ENCODE measurements at regions not wholly inside any gene's neighbourhood (a gene's known extent, or its start where the extent isn't known, plus 50 kb on each side); places are given as distances from the start of the nearest gene placed in this dataset.
"Not testable (repeated sequence)": the region's sequence is repeated elsewhere in the genome, so short reads cannot be mapped to it uniquely, and the experiment has no call there.

DNA sequence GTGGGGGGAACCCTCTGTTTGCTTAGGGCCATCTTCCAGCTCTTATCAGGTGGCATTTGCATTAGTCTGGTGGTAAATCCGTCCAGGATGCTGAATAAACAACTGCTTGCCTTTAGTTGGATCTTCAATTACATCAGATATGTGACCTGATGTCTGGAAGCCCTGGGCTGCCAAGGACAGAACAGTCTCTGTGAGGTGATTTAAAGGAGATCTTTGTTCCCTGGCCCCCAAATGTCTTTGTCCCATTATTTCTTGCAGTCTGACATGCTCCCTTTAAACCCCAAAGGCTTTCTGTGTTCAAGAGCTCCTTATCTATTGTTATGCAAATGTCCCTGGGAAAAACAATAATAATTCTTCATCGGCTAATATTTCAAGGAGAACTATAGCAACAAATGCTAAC is 84.6 kb upstream of the SPTLC3 start:
- Mint-ChIP-seq H3K9me3 (peaks cover 4 to 6% of the 10 kb centered on the region in 2 donors), H3K4me3 (no peak overlapping the region), H3K4me1 (peaks cover 3 to 5% of the 10 kb centered on the region in 2 donors), H3K27me3 (peaks cover 6 to 12% of the 10 kb centered on the region in 2 donors), H3K27ac (no peak overlapping the region), H3K36me3 (no peaks in the 10 kb centered on the region)
- ATAC-seq (replicated peaks) = no peak
- no peak for DNase-seq

DNA sequence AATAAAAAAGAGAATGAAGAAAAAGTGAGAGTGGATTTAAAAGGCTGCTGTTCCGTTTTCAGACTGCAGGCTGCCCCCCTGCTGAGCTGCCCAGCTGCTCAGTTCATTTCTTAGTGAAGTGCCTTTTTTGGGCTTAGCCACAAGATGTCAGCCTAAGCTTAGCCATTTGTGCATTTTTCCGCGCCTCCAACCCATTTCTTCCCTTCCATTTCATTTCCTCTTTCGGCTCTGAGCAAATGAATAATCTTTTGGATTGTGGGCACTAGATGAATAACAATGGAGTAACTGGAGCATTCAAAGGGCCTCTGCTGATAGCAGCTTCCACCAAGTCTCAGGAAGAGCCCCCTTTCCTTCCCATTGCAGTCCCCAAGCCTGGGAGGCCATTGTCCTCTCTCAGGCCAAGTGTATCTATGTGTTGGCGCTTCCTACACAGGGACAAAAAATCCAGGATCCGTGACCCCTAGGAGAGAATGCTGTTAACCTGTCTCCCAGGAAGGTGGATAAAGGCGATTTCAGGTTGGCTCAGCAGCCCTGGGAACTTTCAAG is 83.5 kb upstream of the SPTLC3 start:
- peaks cover 4 to 6% of the 10 kb centered on the region in 2 donors for H3K9me3 Mint-ChIP-seq
- ATAC-seq (replicated peaks) (peak; percentile 87 to 88), DNase-seq (peak; percentile 35)
- H3K4me3 Mint-ChIP-seq = no peak overlapping the region
- H3K27me3 Mint-ChIP-seq = peaks cover 6 to 10% of the 10 kb centered on the region in 2 donors
- peaks cover 3 to 5% of the 10 kb centered on the region in 2 donors for H3K4me1 Mint-ChIP-seq
- H3K27ac Mint-ChIP-seq = peak overlapping the region; percentile 4
- H3K36me3 Mint-ChIP-seq = no peaks in the 10 kb centered on the region

DNA sequence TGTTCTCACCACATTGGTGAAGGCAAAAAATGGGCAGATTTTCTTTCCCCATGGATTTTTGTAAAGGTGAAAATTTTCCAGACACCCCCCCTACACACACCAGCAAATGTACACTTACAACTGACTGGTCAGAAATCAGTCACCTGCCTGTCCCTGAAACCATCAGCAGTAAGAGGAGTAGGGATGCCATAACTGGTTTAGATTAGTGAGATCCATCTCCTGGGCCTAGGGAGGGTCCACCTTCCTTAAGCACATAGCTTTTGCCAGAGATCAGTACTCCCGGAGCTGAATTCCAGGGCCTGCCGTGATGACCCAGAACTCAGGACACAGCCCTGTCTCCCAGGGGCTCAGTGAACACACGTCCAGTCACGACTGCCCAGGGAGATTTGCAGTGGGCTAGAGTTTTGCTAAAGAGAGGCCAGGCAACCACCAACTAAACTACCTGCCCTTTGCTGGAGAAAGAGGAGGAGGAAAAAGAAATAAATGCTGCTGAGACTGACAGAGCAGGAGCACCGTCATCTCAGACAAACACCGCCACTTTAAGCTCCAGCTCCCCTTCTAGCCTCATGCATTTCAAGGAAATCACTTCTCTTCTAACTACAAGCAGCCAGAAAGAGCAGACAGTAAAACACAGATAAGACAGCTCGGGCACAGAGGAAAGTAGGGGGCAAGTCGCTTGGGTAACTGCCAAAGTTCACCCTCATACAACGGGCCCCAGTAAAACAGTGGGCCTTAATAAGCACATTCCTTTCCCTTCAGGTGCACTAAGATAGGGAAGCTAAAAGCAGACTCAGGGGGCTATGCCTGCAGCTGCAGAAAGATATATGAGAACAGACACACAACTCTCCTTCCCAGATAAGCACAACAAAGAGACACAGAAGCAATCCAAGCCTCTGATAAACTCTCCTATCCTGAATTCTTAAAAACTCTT is 82.6 kb upstream of the SPTLC3 start:
- peak overlapping the region; percentile 22 for H3K27ac Mint-ChIP-seq
- no peak overlapping the region for H3K4me3 Mint-ChIP-seq
- H3K9me3 Mint-ChIP-seq = peaks cover 4 to 6% of the 10 kb centered on the region in 2 donors
- ATAC-seq (replicated peaks) (no peak), DNase-seq (no peak)
- no peaks in the 10 kb centered on the region for H3K36me3 Mint-ChIP-seq
- peaks cover 6 to 7% of the 10 kb centered on the region in 2 donors for H3K27me3 Mint-ChIP-seq
- H3K4me1 Mint-ChIP-seq = peaks cover 3 to 5% of the 10 kb centered on the region in 2 donors

DNA sequence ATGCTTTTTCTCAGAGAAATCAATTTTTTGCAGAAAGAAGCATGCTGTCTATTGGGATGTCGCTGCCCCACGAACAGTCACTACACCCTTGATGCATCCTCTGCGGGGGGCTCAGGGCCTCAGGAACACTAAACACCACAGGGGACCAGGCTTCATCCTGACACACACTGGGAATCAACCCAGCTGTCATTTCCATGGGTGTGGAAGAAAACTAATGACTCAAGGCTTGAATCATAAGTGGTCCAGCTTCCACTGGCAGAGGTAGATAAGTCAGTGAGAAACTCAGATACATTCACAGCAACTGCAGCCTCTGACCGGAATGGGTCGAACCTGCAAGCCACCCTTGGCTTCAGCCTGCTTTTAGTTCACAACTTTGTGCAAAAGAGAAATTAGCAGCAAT is 81.3 kb upstream of the SPTLC3 start:
- no peak for DNase-seq
- H3K4me3 Mint-ChIP-seq = no peak overlapping the region
- H3K27me3 Mint-ChIP-seq = peaks cover 6 to 12% of the 10 kb centered on the region in 2 donors

DNA sequence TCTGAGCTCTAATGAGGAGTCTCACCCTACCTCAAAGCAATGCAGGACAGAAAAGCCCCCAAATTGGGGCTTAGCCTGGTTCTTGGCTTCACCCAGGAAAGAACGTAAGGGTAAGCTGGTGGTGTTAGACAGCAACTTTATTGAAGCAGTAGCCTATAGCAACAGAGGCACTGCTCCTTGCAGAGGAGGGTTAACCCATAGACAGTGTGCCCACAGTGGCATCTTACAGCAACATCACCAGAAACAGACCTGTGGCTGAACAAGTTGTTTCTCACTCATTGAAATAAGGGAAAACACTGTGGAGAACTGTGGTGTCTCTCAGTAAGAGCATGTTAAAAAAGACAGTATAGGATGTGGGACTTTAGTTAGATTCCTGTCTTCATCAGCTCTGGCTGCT is 80.4 kb upstream of the SPTLC3 start:
- Mint-ChIP-seq H3K4me1 (peaks cover 3 to 5% of the 10 kb centered on the region in 2 donors), H3K36me3 (no peaks in the 10 kb centered on the region), H3K4me3 (no peak overlapping the region), H3K27ac (no peak overlapping the region), H3K27me3 (peaks cover under 1 to 6% of the 10 kb centered on the region in 2 donors), H3K9me3 (no peaks in the 10 kb centered on the region)
- DNase-seq (no peak), ATAC-seq (replicated peaks) (no peak)

More for the DNA sequence above, 81.3 kb upstream of the SPTLC3 start:
- H3K27ac Mint-ChIP-seq = no peak overlapping the region
- H3K9me3 Mint-ChIP-seq = no peaks in the 10 kb centered on the region
- H3K36me3 Mint-ChIP-seq = no peaks in the 10 kb centered on the region
- H3K4me1 Mint-ChIP-seq = peaks cover 3 to 5% of the 10 kb centered on the region in 2 donors
- no peak for ATAC-seq (replicated peaks)

DNA sequence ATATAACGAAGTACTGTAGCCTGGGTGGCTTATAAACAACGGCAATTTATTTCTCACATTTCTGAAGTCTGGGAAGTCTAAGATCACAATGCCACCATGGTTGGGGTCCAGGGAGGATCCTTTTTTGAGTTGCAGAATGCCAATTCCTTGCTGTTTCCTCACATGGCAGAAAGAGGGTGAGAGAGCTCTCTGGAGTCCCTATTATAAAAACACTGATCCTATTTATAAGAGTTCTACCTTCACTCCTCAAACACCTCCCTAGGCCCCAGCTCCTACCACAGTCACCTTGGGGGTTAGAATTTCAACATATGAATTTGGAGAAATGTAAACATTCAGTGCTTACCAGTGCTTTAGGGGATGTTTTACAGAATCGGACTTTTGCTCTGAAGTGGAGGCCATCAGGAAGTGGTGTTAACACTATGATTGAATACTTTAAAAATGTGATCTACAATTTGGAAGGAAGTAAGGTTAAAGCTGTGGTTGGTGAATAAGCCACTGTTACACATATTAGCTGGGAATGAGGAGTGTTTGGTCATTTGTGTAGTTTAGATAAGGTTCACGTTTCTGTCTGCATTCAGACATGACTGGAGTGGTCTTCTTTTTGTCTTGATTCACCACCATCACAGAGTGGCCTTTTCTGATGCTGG is 79.9 kb upstream of the SPTLC3 start:
- peaks cover 0 to 6% of the 10 kb centered on the region in 2 donors for H3K27me3 Mint-ChIP-seq
- no peak overlapping the region for H3K27ac Mint-ChIP-seq
- no peaks in the 10 kb centered on the region for H3K36me3 Mint-ChIP-seq
- H3K4me3 Mint-ChIP-seq = no peak overlapping the region
- no peaks in the 10 kb centered on the region for H3K9me3 Mint-ChIP-seq
- H3K4me1 Mint-ChIP-seq = peaks cover 3 to 5% of the 10 kb centered on the region in 2 donors
- no peak for DNase-seq
- ATAC-seq (replicated peaks) = peak in 1 of 2 donors; percentile 29

DNA sequence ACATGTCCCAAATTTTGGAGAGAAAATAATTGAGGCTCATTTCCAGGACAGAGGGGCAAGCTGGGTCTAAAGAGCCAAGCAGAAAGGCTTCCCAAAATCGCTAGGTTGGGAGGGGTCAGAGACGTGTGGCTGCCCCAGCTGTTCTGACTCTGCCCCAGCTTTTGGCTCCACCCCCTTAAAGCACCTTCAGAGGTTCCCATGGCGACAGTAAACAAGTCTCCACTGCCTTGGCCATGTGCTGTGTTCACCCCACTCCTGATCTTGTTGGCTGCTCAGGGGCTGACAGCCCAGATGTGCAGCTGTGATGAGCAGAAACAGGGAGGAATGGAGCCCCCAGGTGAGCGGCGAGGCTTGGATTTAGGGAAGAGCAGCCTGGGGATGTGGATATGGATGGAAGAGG is 72.8 kb upstream of the SPTLC3 start:
- H3K27ac Mint-ChIP-seq = no peak overlapping the region
- peaks cover 0 to 6% of the 10 kb centered on the region in 2 donors for H3K27me3 Mint-ChIP-seq
- H3K36me3 Mint-ChIP-seq = no peaks in the 10 kb centered on the region
- no peak overlapping the region for H3K4me3 Mint-ChIP-seq
- no peaks in the 10 kb centered on the region for H3K9me3 Mint-ChIP-seq
- H3K4me1 Mint-ChIP-seq = no peaks in the 10 kb centered on the region
- DNase-seq (no peak), ATAC-seq (replicated peaks) (no peak)

DNA sequence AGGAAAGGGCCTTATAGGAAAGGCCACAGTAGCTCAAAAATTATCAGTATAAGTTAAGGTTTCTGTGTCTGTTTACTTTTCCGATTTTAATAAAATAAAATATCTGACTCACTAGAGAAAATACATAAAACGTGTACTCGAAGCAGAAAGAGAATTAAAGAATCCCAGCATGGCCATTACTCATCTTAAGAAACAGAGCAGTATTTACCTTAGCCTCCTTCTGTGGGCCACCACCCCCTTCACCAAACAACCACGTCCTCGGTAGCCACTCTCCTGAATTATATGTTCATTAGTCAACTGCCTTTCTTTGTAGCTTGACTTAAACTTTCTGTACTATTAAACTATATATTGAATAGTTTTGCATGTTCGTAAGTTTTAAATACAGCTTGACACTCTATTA is 72.2 kb upstream of the SPTLC3 start:
- ATAC-seq (replicated peaks) = no peak

DNA sequence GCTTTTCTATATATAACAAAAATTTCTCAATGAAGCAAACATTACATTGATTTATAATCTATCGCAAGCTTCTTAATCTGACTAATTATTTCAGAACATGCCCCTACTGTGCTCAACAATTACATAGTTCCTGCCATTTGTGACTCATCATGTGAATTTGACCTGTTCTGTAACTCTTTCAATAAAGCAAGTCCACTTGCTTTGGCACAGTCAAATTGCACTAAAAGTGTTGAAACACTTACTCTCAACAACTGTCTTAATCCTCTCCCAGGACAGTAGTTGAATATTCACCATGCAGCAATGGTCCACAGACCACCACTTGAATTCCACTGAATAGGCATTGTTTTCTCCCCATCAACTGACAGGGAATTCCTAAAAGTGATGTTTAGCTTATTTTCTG is 67.7 kb upstream of the SPTLC3 start:
- ATAC-seq (replicated peaks) = no peak
- no peak for DNase-seq
- Mint-ChIP-seq H3K9me3 (no peaks in the 10 kb centered on the region), H3K4me1 (no peaks in the 10 kb centered on the region), H3K4me3 (no peak overlapping the region), H3K36me3 (no peaks in the 10 kb centered on the region), H3K27ac (no peak overlapping the region), H3K27me3 (no peaks in the 10 kb centered on the region)

More for the DNA sequence above, 72.2 kb upstream of the SPTLC3 start:
- Mint-ChIP-seq H3K4me1 (no peaks in the 10 kb centered on the region), H3K36me3 (no peaks in the 10 kb centered on the region), H3K27ac (no peak overlapping the region), H3K4me3 (no peak overlapping the region), H3K27me3 (peaks cover 0 to 3% of the 10 kb centered on the region in 2 donors), H3K9me3 (no peaks in the 10 kb centered on the region)
- DNase-seq = no peak

DNA sequence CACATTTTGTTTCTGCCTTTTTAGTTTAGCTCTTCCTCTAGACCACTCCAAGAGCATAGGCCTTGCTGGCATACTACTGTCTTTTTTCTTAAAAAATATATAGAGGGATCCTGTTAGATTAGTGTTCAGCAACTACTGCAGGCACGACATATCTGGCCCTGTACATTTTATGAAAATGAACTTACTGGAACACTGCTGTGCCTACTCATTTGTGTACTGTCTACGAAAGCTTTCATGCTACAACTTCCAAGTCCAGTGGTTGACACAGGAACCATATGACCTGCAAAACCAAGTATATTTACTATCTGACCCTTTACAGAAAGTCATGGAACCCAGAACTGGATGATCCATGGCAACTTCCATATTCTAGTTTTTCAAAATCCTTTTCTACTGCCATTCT is 66.6 kb upstream of the SPTLC3 start:
- no peaks in the 10 kb centered on the region for H3K36me3 Mint-ChIP-seq
- ATAC-seq (replicated peaks) (no peak), DNase-seq (no peak)
- no peaks in the 10 kb centered on the region for H3K9me3 Mint-ChIP-seq
- no peaks in the 10 kb centered on the region for H3K4me1 Mint-ChIP-seq
- no peaks in the 10 kb centered on the region for H3K27me3 Mint-ChIP-seq
- H3K4me3 Mint-ChIP-seq = no peak overlapping the region
- H3K27ac Mint-ChIP-seq = no peak overlapping the region

DNA sequence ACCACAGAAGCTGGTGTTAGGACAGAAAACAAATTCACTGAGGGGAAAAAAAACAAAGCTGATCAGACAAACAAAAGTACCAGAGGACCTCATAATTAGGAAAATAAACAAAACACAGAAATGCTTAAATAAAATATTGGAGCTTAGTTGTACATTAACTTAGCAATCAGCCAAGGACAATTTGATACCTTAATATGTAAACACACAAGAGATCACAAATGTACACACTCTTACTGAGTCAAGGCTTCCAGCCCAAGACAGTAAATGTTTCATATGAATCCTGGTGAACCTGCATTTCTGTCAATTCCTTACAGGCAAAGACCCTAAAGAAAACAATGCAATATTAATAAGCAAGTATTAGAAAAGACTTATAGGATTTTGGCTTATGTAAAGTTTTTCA is 62.0 kb upstream of the SPTLC3 start:
- no peaks in the 10 kb centered on the region for H3K4me1 Mint-ChIP-seq
- ATAC-seq (replicated peaks) (no peak), DNase-seq (no peak)
- H3K9me3 Mint-ChIP-seq = no peaks in the 10 kb centered on the region
- H3K27me3 Mint-ChIP-seq = no peaks in the 10 kb centered on the region
- no peak overlapping the region for H3K27ac Mint-ChIP-seq
- H3K36me3 Mint-ChIP-seq = no peaks in the 10 kb centered on the region
- H3K4me3 Mint-ChIP-seq = no peak overlapping the region

DNA sequence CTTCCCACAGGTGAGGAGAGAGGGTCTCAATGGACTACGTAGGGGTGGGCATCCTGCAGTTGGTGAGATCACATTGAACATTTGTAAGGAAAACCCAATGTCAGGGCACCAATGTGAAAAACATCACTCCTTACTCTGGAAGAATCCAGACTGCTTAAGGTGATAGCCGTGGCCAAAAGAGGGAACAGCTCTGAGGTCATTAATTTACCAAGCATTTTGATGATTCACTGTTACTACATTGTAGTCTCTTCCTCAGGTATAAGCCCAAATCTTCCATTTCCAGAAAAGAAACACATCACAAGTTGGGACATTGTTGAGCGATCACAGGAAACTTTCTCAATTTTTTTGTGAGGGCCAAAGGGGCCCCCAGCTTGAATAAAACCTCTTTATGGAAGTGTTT is 61.1 kb upstream of the SPTLC3 start:
- no peak for DNase-seq
- no peaks in the 10 kb centered on the region for H3K36me3 Mint-ChIP-seq
- no peak for ATAC-seq (replicated peaks)
- no peaks in the 10 kb centered on the region for H3K27me3 Mint-ChIP-seq
- H3K9me3 Mint-ChIP-seq = no peaks in the 10 kb centered on the region
- H3K27ac Mint-ChIP-seq = no peak overlapping the region
- no peak overlapping the region for H3K4me3 Mint-ChIP-seq
- H3K4me1 Mint-ChIP-seq = no peaks in the 10 kb centered on the region

DNA sequence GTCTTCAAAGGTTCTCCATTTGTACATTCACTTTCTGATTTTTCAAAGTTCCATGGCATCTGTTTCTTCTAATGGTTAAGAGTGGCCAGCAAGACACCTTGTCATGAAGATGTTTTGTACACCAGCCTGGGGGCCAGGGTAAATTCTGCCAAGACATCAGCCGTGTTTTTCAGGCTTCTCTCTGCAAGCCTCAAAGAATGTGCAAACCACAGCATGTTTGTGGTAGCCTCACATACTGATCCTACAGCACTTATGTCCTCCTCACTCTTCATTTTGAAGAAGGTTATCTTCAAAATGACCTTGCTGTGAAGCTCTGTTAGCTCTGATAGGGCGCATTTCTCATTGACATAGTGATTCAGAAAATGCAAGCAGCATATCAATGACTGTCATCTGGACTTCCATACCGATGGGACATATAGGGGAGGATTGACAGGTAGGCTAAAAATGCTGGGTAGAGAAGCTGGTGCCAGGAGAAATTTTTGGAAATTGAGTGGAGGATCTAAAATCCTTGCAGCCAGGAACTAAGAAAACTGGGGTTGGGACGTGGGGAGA is 59.3 kb upstream of the SPTLC3 start:
- H3K36me3 Mint-ChIP-seq = no peaks in the 10 kb centered on the region
- H3K27me3 Mint-ChIP-seq = no peaks in the 10 kb centered on the region
- no peaks in the 10 kb centered on the region for H3K4me1 Mint-ChIP-seq
- DNase-seq (no peak), ATAC-seq (replicated peaks) (no peak)
- no peak overlapping the region for H3K27ac Mint-ChIP-seq
- peaks cover 0 to 2% of the 10 kb centered on the region in 2 donors for H3K9me3 Mint-ChIP-seq
- H3K4me3 Mint-ChIP-seq = no peak overlapping the region

DNA sequence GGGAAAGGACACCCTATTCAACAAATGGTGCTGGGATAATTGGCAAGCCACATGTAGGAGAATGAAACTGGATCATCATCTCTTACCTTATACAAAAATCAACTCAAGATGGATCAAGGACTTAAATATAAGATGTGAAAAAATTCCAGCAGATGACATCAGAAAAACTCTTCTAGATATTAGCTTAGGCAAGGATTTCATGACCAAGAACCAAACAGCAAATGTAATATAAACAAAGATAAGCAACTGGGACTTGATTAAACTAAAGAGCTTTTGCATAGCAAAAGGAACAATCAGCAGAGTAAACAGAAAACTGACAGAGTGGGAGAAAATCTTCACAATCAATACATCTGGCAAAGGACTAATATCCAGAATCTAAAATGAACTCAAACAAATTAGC is 54.5 kb upstream of the SPTLC3 start:
- not testable (repeated sequence) for H3K9me3 Mint-ChIP-seq; H3K27me3 Mint-ChIP-seq; H3K4me1 Mint-ChIP-seq; ATAC-seq (replicated peaks); H3K27ac Mint-ChIP-seq; H3K4me3 Mint-ChIP-seq; DNase-seq; H3K36me3 Mint-ChIP-seq
